ENCODE measurements at regions not wholly inside any gene's neighbourhood (a gene's known extent, or its start where the extent isn't known, plus 50 kb on each side); places are given as distances from the start of the nearest gene placed in this dataset.

DNA sequence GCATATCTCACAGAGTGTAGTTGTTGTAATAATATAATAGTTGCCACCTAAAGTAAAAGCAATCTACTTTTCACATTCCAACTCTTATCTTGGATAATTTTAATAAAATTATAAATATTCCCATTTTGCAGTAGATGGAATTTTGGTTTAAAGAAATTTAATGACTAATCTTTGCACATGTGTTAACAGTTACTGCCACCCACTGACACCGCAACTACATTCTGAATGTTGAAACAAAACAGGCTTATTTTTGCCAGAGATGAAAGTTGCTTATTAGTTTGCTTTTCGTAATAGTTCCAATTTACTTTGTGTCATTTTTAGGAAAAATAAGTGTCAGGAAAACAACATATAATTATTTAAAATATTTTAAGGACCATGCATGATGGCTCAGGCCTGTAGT is 557.5 kb upstream of the PCDH15 start:
- TF ChIP-seq, protein P1, sequence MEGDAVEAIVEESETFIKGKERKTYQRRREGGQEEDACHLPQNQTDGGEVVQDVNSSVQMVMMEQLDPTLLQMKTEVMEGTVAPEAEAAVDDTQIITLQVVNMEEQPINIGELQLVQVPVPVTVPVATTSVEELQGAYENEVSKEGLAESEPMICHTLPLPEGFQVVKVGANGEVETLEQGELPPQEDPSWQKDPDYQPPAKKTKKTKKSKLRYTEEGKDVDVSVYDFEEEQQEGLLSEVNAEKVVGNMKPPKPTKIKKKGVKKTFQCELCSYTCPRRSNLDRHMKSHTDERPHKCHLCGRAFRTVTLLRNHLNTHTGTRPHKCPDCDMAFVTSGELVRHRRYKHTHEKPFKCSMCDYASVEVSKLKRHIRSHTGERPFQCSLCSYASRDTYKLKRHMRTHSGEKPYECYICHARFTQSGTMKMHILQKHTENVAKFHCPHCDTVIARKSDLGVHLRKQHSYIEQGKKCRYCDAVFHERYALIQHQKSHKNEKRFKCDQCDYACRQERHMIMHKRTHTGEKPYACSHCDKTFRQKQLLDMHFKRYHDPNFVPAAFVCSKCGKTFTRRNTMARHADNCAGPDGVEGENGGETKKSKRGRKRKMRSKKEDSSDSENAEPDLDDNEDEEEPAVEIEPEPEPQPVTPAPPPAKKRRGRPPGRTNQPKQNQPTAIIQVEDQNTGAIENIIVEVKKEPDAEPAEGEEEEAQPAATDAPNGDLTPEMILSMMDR (conservative IDR thresholded peaks at IDR 0.05): no peak
- TF ChIP-seq ZFX (IDR thresholded peaks at IDR 0.05): no peak

Data from C4-2B (cell line).